DND-41 (cell line): ENCODE measurements at regions not wholly inside any gene's neighbourhood (a gene's known extent, or its start where the extent isn't known, plus 50 kb on each side); places are given as distances from the start of the nearest gene placed in this dataset.

Experiments
- ATAC-seq: fragments of 200-7000 bp; cut with Tn5 transposase; 3 replicates; pipeline ENCODE4 v1.9.1; 2021; ENCODE audit warnings: low read depth; ENCODE audit not compliant: insufficient read depth
- DNase-seq: peaks from one replicate; pipeline ENCODE4 v3.0.0-alpha.2; 2020
- H2AFZ ChIP-seq: 2 replicates; pipeline ENCODE4 v1.6.0; 2012; ENCODE audit warnings: low read depth, low read length
- H3K27ac ChIP-seq: 2 replicates; pipeline ENCODE4 v1.5.1; 2012; ENCODE audit warnings: low read length, inconsistent platforms
- H3K27me3 ChIP-seq: fragments of 200-600 bp; sonication (generic); 2 replicates; pipeline ENCODE4 v1.6.0; 2012; ENCODE audit warnings: low read length, mild to moderate bottlenecking, inconsistent platforms; ENCODE audit not compliant: insufficient read depth, poor library complexity
- H3K36me3 ChIP-seq: 2 replicates; pipeline ENCODE4 v1.5.1; 2012; ENCODE audit warnings: low read length, inconsistent platforms; ENCODE audit not compliant: insufficient read depth
- H3K4me1 ChIP-seq: 2 replicates; pipeline ENCODE4 v1.5.1; 2012; ENCODE audit warnings: mild to moderate bottlenecking, low read length; ENCODE audit not compliant: insufficient read depth
- H3K4me2 ChIP-seq: 2 replicates; pipeline ENCODE4 v1.6.0; 2012; ENCODE audit warnings: mild to moderate bottlenecking, moderate library complexity, low read length, inconsistent platforms; ENCODE audit not compliant: insufficient read depth
- H3K4me3 ChIP-seq, 2 experiments: fragments of 200-600 bp in 1 of 2; shearing (Covaris generic) in 1 of 2; 2 replicates each; pipeline ENCODE4 v1.5.1; 2012 to 2016; ENCODE audit warnings: inconsistent platforms in 2 of 2, low read length in 2 of 2, mild to moderate bottlenecking in 2 of 2, low read depth in 1 of 2, moderate library complexity in 1 of 2
- H3K79me2 ChIP-seq: 2 replicates; pipeline ENCODE4 v1.6.0; 2012; ENCODE audit warnings: low read length, inconsistent platforms; ENCODE audit not compliant: insufficient read depth
- H3K9ac ChIP-seq: 2 replicates; pipeline ENCODE4 v1.6.0; 2012; ENCODE audit warnings: low read depth, mild to moderate bottlenecking, inconsistent platforms, low read length, moderate library complexity
- H3K9me3 ChIP-seq: 2 replicates; pipeline ENCODE4 v1.5.1; 2012; ENCODE audit warnings: low read length, moderate library complexity, mild to moderate bottlenecking, inconsistent platforms; ENCODE audit not compliant: insufficient read depth, severe bottlenecking
- H4K20me1 ChIP-seq: 2 replicates; pipeline ENCODE4 v1.6.0; 2012; ENCODE audit warnings: low read length; ENCODE audit not compliant: insufficient read depth
- CTCF ChIP-seq: IDR thresholded peaks from 2 replicates; pipeline ENCODE4 v1.5.1; 2012; ENCODE audit warnings: borderline replicate concordance, low read length, moderate library complexity, mild to moderate bottlenecking; ENCODE audit not compliant: poor library complexity, severe bottlenecking; ENCODE audit errors: extremely low read depth
- EZH2 ChIP-seq: IDR thresholded peaks from 3 replicates; pipeline ENCODE4 v1.6.1; 2012; ENCODE audit warnings: borderline replicate concordance, low read depth, mild to moderate bottlenecking, moderate library complexity, low read length, inconsistent platforms; ENCODE audit not compliant: severe bottlenecking

DNA sequence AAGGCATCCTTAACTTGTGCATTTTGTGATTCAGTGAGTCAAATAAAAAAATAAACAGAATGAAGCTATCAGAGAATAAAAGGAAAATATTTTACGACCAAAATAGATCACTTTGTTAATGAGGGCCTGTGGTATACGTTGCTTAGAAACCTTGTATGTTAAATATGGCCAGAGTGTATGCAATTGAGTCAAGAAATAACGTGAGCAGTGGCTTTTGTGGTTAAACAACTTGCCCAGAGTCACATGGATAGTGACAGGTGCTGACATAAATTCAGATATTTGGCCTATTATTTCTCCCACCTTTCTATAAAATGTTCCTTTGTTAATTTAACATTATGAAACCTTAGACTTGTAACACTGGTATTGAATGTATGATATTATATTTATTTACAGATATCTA, 393.4 kb downstream of the PABPC4L start:
- Histone ChIP-seq H4K20me1 (no peaks in the 10 kb centered on the region), H3K36me3 (peaks cover 10% of the 10 kb centered on the region; the same call in 1 of the 2 replicates), H3K4me1 (peaks cover 64% of the 10 kb centered on the region), H3K27ac (peak overlapping the region; percentile 94), H3K27me3 (no peaks in the 10 kb centered on the region), H3K4me2 (peak overlapping the region; percentile 50), H3K9me3 (peaks cover 20% of the 10 kb centered on the region), H3K4me3 (peak overlapping the region in 1 of 2 experiments; percentile 35; a peak in 1 of 4 replicates), H3K79me2 (no peaks in the 10 kb centered on the region), H3K9ac (peak overlapping the region; percentile 41), H2AFZ (no peak overlapping the region)
- ATAC-seq (peak; percentile 94), DNase-seq (peak; percentile 67)
- no peak for TF ChIP-seq CTCF
- TF ChIP-seq EZH2, result no peak

DNA sequence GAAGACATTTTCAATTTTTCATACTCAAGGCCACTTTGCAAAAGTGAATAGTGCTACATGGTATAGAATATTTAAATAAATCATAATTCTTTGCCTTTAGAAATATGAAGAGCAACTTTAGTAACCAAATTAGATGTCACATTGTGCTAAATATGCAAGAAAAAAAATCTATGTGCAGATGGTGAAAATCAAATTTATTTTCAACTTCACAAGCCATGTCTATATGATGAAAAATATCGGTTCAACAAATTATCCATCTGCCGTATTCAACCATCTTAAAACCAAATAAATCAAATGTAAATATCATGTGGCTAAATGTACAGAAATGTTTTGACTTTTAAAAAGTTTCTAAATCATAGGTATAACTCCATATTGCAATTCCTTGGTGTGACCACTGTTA, 398.2 kb downstream of the PABPC4L start:
- TF ChIP-seq CTCF (no peak), EZH2 (no peak)
- Histone ChIP-seq H4K20me1 (no peaks in the 10 kb centered on the region), H3K4me2 (no peak overlapping the region), H3K4me3 (no peak overlapping the region), H3K9me3 (peaks cover 4% of the 10 kb centered on the region), H3K79me2 (no peaks in the 10 kb centered on the region), H3K27me3 (no peaks in the 10 kb centered on the region), H3K27ac (no peak overlapping the region), H3K4me1 (peaks cover 33% of the 10 kb centered on the region), H3K9ac (no peak overlapping the region), H2AFZ (no peak overlapping the region), H3K36me3 (no peaks in the 10 kb centered on the region)
- ATAC-seq (no peak), DNase-seq (no peak)

- Histone ChIP-seq H4K20me1 (no peaks in the 10 kb centered on the region), H3K4me3 (no peak overlapping the region), H3K27me3 (no peaks in the 10 kb centered on the region), H3K27ac (no peak overlapping the region), H3K36me3 (no peaks in the 10 kb centered on the region), H3K4me1 (peaks cover 25% of the 10 kb centered on the region), H3K9me3 (peaks cover 4% of the 10 kb centered on the region), H3K9ac (no peak overlapping the region), H3K4me2 (no peak overlapping the region), H2AFZ (no peak overlapping the region), H3K79me2 (no peaks in the 10 kb centered on the region)
- ATAC-seq (no peak), DNase-seq (no peak)
- TF ChIP-seq CTCF (no peak), EZH2 (no peak)
These were observed 399.0 kb downstream of the PABPC4L start for GRCh38 chr4:133802359-133803140.
